HG03025 (cell line): ENCODE measurements at regions not wholly inside any gene's neighbourhood (a gene's known extent, or its start where the extent isn't known, plus 50 kb on each side); places are given as distances from the start of the nearest gene placed in this dataset.
"Not testable (repeated sequence)": the region's sequence is repeated elsewhere in the genome, so short reads cannot be mapped to it uniquely, and the experiment has no call there.

ENCODE experiments used
- ATAC-seq: cut with Tn5 transposase; IDR thresholded peaks from one replicate; pipeline ENCODE4 v1.9.1; 2021; ENCODE audit warnings: mild to moderate bottlenecking, moderate library complexity; ENCODE audit not compliant: unreplicated experiment, low FRiP score

GRCh38 chr14:34147461-34147860, 196.6 kb upstream of the EGLN3 start:
- ATAC-seq: no peak

GRCh38 chr14:34140127-34140526, 189.3 kb upstream of the EGLN3 start:
- ATAC-seq: not testable (repeated sequence)

GRCh38 chr14:34139160-34140121, 188.6 kb upstream of the EGLN3 start:
- ATAC-seq: not testable (repeated sequence)

GRCh38 chr14:34138175-34138574, 187.3 kb upstream of the EGLN3 start:
- ATAC-seq: no peak

- ATAC-seq: no peak
These were observed 186.3 kb upstream of the EGLN3 start for GRCh38 chr14:34137001-34137745.

- no peak for ATAC-seq
These were observed 184.6 kb upstream of the EGLN3 start for GRCh38 chr14:34135492-34135891.

- no peak for ATAC-seq
These were observed 183.6 kb upstream of the EGLN3 start for GRCh38 chr14:34134484-34134883.

GRCh38 chr14:34129927-34130552, 179.2 kb upstream of the EGLN3 start:
- ATAC-seq: no peak

- no peak for ATAC-seq
These were observed 177.8 kb upstream of the EGLN3 start for GRCh38 chr14:34128665-34129064.

- no peak for ATAC-seq
These were observed 175.7 kb upstream of the EGLN3 start for GRCh38 chr14:34126586-34126985.

GRCh38 chr14:34124585-34124984, 173.7 kb upstream of the EGLN3 start:
- no peak for ATAC-seq

GRCh38 chr14:34122650-34123049, 171.8 kb upstream of the EGLN3 start:
- ATAC-seq: no peak

GRCh38 chr14:34122081-34122480, 171.2 kb upstream of the EGLN3 start:
- no peak for ATAC-seq

GRCh38 chr14:34120185-34120977, 169.5 kb upstream of the EGLN3 start:
- no peak for ATAC-seq

GRCh38 chr14:34119107-34119858, 168.4 kb upstream of the EGLN3 start:
- no peak for ATAC-seq

- ATAC-seq: no peak
These were observed 163.1 kb upstream of the EGLN3 start for GRCh38 chr14:34113991-34114390.

GRCh38 chr14:34113005-34113511, 162.2 kb upstream of the EGLN3 start:
- no peak for ATAC-seq

- ATAC-seq: no peak
These were observed 161.1 kb upstream of the EGLN3 start for GRCh38 chr14:34111953-34112352.

- no peak for ATAC-seq
These were observed 160.6 kb upstream of the EGLN3 start for GRCh38 chr14:34111505-34111904.
